ENCODE measurements at regions not wholly inside any gene's neighbourhood (a gene's known extent, or its start where the extent isn't known, plus 50 kb on each side); places are given as distances from the start of the nearest gene placed in this dataset.

DNA sequence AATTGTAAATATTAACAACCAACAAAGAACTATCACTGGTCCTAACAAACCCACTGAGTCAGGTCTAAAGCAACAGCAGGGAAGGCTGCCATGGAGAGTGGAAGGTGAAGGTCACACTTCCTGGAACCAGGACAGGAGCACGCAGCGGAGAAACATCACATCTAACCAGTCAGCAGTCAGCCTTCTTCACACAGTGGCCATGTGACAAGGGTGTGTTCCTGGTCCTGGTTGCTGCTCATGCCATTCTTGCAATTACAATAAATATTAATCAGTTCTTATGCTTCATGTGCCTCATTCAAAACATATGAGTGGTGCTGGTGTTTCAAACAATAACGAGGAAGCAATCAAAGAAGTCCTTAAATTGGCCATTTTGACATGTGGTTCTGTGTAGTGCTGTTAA lies 162.8 kb downstream of the ARRDC4 start (continued):
- TF ChIP-seq, protein P1, sequence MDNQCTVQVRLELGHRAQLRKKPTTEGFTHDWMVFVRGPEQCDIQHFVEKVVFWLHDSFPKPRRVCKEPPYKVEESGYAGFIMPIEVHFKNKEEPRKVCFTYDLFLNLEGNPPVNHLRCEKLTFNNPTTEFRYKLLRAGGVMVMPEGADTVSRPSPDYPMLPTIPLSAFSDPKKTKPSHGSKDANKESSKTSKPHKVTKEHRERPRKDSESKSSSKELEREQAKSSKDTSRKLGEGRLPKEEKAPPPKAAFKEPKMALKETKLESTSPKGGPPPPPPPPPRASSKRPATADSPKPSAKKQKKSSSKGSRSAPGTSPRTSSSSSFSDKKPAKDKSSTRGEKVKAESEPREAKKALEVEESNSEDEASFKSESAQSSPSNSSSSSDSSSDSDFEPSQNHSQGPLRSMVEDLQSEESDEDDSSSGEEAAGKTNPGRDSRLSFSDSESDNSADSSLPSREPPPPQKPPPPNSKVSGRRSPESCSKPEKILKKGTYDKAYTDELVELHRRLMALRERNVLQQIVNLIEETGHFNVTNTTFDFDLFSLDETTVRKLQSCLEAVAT (IDR thresholded peaks at IDR 0.05), result no peak
- TF ChIP-seq NCOA1 (IDR thresholded peaks at IDR 0.05; ENCODE audit: low read depth), result no peak
- TF ChIP-seq POLR2AphosphoS5 (IDR thresholded peaks at IDR 0.05; ENCODE audit: control insufficient read depth, insufficient read depth, low read depth, low read length), result no peak
- no peak for TF ChIP-seq HMGN3 (IDR thresholded peaks at IDR 0.05; ENCODE audit: borderline replicate concordance, extremely low read depth, insufficient read length, low read depth, low read length)
- no peak for TF ChIP-seq NR1H2 (CRISPR knock-in tag; IDR thresholded peaks at IDR 0.05)
- no peak for TF ChIP-seq KDM1A (IDR thresholded peaks at IDR 0.05)
- TF ChIP-seq ZNF384 (IDR thresholded peaks at IDR 0.05; ENCODE audit: low read depth, low read length), result no peak

DNA sequence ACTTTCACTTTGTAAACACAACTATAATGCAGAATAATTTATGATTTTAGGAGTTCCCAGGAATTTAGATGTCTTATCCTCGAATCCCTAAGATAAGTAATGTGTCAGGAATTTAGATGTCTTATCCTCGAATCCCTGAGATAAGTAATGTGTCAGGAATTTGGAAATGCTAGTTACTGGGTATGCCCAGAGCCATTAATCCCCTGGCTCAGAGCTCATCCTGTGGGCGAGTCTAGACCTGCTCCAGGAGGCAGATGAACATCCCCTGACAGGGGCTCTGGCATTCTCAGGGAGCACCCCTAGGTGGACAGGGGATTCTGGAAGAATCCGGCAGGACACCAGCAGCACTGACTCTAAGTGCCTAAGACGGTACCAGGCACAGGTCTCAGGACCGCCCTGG lies 163.3 kb downstream of the ARRDC4 start:
- in situ Hi-C loops (cut with MboI) (no loop called here), intact Hi-C loops (cut with micrococcal nuclease) (no loop called here)
- POLR2A ChIA-PET, result no interaction called here
- Histone ChIP-seq H4K20me1 (replicated peaks; ENCODE audit: control insufficient read depth, insufficient read depth, low read length) (no peaks in the 10 kb centered on the region), H3K79me2 (ENCODE audit: control insufficient read depth, insufficient read depth, low read length) (no peaks in the 10 kb centered on the region), H3K9me1 (ENCODE audit: control insufficient read depth, insufficient read depth, low read length) (no peaks in the 10 kb centered on the region), H3K4me3 (no peak overlapping the region), H2AFZ (ENCODE audit: low read depth, low read length) (no peak overlapping the region), H3K9ac (ENCODE audit: insufficient read depth in 1 of 2, low read depth in 2 of 2, low read length in 2 of 2) (no peak overlapping the region), H3K27me3 (ENCODE audit: control insufficient read depth in 2 of 2, insufficient read depth in 2 of 2, low read length in 2 of 2) (peaks cover 10 to 19% of the 10 kb centered on the region in 2 experiments; a peak in 4 of 5 replicates), H3K4me2 (ENCODE audit: insufficient read depth, low read length) (no peak overlapping the region), H3K27ac (ENCODE audit: extremely low read depth, low read depth, low read length) (no peak overlapping the region), H3K4me1 (replicated peaks in 1 of 2; ENCODE audit: control insufficient read depth in 2 of 2, insufficient read depth in 2 of 2, low read length in 2 of 2) (no peaks in the 10 kb centered on the region), H3K9me3 (replicated peaks; ENCODE audit: control insufficient read depth, insufficient read depth, low read depth, low read length) (no peaks in the 10 kb centered on the region), H3K36me3 (ENCODE audit: control insufficient read depth, insufficient read depth, low read length) (no peaks in the 10 kb centered on the region)
- BruUV-seq (replicated peaks), result no TSS peak
- DNase-seq (ENCODE audit: extremely low read depth in 1 of 4, low spot score in 3 of 4), result no peak
- no peak for ATAC-seq
- WGBS (ENCODE audit: insufficient coverage, low coverage, missing lambda C conversion rate), result 0% methylated on average over 6 of the region's 6 CpGs
- CTCF ChIA-PET (ENCODE audit: low intra/inter-chr PET ratio), result no interaction called here
- FAIRE-seq, result no peak
- TF ChIP-seq, protein P2, sequence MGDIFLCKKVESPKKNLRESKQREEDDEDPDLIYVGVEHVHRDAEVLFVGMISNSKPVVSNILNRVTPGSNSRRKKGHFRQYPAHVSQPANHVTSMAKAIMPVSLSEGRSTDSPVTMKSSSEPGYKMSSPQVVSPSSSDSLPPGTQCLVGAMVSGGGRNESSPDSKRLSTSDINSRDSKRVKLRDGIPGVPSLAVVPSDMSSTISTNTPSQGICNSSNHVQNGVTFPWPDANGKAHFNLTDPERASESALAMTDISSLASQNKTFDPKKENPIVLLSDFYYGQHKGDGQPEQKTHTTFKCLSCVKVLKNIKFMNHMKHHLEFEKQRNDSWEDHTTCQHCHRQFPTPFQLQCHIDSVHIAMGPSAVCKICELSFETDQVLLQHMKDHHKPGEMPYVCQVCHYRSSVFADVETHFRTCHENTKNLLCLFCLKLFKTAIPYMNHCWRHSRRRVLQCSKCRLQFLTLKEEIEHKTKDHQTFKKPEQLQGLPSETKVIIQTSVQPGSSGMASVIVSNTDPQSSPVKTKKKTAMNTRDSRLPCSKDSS (IDR thresholded peaks at IDR 0.05; ENCODE audit: low read depth, partially characterized antibody), result no peak
- no peak for TF ChIP-seq FOXA3 (CRISPR knock-in tag; conservative IDR thresholded peaks at IDR 0.05 in 1 of 2, IDR thresholded peaks at IDR 0.05 in 1 of 2)
- no peak for TF ChIP-seq SAFB2 (IDR thresholded peaks at IDR 0.05; ENCODE audit: borderline replicate concordance, low read depth, low read length, severe bottlenecking)
- TF ChIP-seq CBX3 (IDR thresholded peaks at IDR 0.05; ENCODE audit: borderline replicate concordance in 1 of 2, low read length in 2 of 2), result no peak
- TF ChIP-seq ZNF253 (CRISPR knock-in tag; conservative IDR thresholded peaks at IDR 0.05), result no peak
- no peak for TF ChIP-seq HDAC1 (IDR thresholded peaks at IDR 0.05)
- no peak for TF ChIP-seq ZNF507 (tag; conservative IDR thresholded peaks at IDR 0.05)
- TF ChIP-seq JUNB (CRISPR knock-in tag; conservative IDR thresholded peaks at IDR 0.05), result no peak
- TF ChIP-seq DNMT1 (IDR thresholded peaks at IDR 0.05), result no peak
- TF ChIP-seq, protein P3, sequence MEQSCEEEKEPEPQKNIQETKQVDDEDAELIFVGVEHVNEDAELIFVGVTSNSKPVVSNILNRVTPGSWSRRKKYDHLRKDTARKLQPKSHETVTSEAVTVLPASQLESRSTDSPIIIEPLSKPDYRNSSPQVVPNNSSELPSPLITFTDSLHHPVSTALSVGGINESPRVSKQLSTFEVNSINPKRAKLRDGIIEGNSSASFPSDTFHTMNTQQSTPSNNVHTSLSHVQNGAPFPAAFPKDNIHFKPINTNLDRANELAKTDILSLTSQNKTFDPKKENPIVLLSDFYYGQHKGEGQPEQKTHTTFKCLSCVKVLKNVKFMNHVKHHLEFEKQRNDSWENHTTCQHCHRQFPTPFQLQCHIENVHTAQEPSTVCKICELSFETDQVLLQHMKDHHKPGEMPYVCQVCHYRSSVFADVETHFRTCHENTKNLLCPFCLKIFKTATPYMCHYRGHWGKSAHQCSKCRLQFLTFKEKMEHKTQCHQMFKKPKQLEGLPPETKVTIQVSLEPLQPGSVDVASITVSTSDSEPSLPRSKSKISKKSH (CRISPR knock-in tag; IDR thresholded peaks at IDR 0.05), result no peak
- TF ChIP-seq TRIM28 (IDR thresholded peaks at IDR 0.05), result no peak
- TF ChIP-seq HOXB6 (CRISPR knock-in tag; IDR thresholded peaks at IDR 0.05; ENCODE audit: borderline replicate concordance), result no peak
- no peak for TF ChIP-seq HNRNPK (IDR thresholded peaks at IDR 0.05; ENCODE audit: low read depth, low read length, poor library complexity, severe bottlenecking)
